Uterus (tissue), 3 donors: ENCODE measurements at regions not wholly inside any gene's neighbourhood (a gene's known extent, or its start where the extent isn't known, plus 50 kb on each side); places are given as distances from the start of the nearest gene placed in this dataset.

ENCODE experiments used
- DNase-seq, 2 donors: peaks; one replicate each; pipeline ENCODE4 v3.0.0-alpha.2; 2019 to 2020
- H3K27ac ChIP-seq, 2 donors: fragments of 200-600 bp; sonication (generic); 1 replicate in 1 of 2; 2 replicates in 1 of 2; pipeline ENCODE4 v1.5.1; 2016 to 2018
- H3K27me3 ChIP-seq, 2 donors: fragments of 200-600 bp; sonication (generic); one replicate each; pipeline ENCODE4 v1.5.1; 2018 to 2019; ENCODE audit warnings: control low read depth in 1 of 2
- H3K36me3 ChIP-seq, 2 donors: fragments of 200-600 bp; sonication (generic); one replicate each; pipeline ENCODE4 v1.5.1; 2019; ENCODE audit warnings: control low read depth in 1 of 2
- H3K4me1 ChIP-seq, 2 donors: fragments of 200-600 bp; sonication (generic); one replicate each; pipeline ENCODE4 v1.5.1; 2018 to 2019; ENCODE audit warnings: control low read depth in 1 of 2
- H3K4me3 ChIP-seq, 2 donors: fragments of 200-600 bp; sonication (generic); 1 replicate in 1 of 2; 2 replicates in 1 of 2; pipeline ENCODE4 v1.5.1; 2018 to 2019; ENCODE audit warnings: mild to moderate bottlenecking in 1 of 2
- H3K9me3 ChIP-seq, 2 donors: fragments of 200-600 bp; sonication (generic); one replicate each; pipeline ENCODE4 v1.5.1; 2019; ENCODE audit warnings: control low read depth in 1 of 2
- POLR2A ChIP-seq, 2 donors: fragments of 450-650 bp; IDR thresholded peaks; one replicate each; pipeline ENCODE4 v1.6.1; 2016; ENCODE audit warnings: antibody characterized with exemption in 2 of 2, mild to moderate bottlenecking in 1 of 2, moderate library complexity in 1 of 2
- intact Hi-C: fragments of 100-400 bp; cut with DNase I; formaldehyde crosslinking; loops from one replicate; pipeline ENCODE4 v1.15.1; 2023; ENCODE audit warnings: low total_unique reads
- TF ChIP-seq, protein P1 (sequence below), 4 experiments: fragments of 200-600 bp in 2 of 4; fragments of 450-650 bp in 2 of 4; sonication (generic) in 2 of 4; IDR thresholded peaks; one replicate each; pipeline ENCODE4 v1.5.1; 2016 to 2019; ENCODE audit warnings: antibody characterized with exemption in 4 of 4, mild to moderate bottlenecking in 2 of 4, moderate library complexity in 1 of 4
- donor health status: DM: yes; HTN: yes; CAD: no.

DNA sequence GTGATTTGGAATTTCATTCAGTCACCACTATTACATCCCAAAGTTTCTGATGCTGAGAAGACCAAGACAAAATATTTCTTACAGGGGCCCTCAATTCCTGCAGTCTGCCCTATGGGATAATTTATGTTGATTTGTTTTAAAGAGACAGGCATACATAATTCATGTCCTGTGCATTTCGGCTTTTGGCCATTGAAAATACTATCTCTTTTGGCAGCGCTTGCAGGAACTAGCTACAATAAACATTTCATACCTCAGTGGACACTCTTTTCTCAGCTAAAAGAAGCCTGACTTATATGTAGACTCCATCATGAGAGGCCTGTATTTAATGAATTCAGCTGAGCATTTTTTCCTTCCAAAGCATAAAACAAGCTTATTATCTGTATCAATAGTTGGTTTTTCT, 451.9 kb upstream of the C9orf72 start:
- Histone ChIP-seq H3K4me1 (no peaks in the 10 kb centered on the region), H3K27ac (no peak overlapping the region), H3K27me3 (no peaks in the 10 kb centered on the region), H3K36me3 (no peaks in the 10 kb centered on the region), H3K4me3 (no peak overlapping the region), H3K9me3 (no peaks in the 10 kb centered on the region)
- TF ChIP-seq, protein P1, sequence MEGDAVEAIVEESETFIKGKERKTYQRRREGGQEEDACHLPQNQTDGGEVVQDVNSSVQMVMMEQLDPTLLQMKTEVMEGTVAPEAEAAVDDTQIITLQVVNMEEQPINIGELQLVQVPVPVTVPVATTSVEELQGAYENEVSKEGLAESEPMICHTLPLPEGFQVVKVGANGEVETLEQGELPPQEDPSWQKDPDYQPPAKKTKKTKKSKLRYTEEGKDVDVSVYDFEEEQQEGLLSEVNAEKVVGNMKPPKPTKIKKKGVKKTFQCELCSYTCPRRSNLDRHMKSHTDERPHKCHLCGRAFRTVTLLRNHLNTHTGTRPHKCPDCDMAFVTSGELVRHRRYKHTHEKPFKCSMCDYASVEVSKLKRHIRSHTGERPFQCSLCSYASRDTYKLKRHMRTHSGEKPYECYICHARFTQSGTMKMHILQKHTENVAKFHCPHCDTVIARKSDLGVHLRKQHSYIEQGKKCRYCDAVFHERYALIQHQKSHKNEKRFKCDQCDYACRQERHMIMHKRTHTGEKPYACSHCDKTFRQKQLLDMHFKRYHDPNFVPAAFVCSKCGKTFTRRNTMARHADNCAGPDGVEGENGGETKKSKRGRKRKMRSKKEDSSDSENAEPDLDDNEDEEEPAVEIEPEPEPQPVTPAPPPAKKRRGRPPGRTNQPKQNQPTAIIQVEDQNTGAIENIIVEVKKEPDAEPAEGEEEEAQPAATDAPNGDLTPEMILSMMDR (IDR thresholded peaks at IDR 0.05), result no peak
- no peak for TF ChIP-seq POLR2A (IDR thresholded peaks at IDR 0.05)
- DNase-seq, result no peak
- intact Hi-C loops, result no loop called here

DNA sequence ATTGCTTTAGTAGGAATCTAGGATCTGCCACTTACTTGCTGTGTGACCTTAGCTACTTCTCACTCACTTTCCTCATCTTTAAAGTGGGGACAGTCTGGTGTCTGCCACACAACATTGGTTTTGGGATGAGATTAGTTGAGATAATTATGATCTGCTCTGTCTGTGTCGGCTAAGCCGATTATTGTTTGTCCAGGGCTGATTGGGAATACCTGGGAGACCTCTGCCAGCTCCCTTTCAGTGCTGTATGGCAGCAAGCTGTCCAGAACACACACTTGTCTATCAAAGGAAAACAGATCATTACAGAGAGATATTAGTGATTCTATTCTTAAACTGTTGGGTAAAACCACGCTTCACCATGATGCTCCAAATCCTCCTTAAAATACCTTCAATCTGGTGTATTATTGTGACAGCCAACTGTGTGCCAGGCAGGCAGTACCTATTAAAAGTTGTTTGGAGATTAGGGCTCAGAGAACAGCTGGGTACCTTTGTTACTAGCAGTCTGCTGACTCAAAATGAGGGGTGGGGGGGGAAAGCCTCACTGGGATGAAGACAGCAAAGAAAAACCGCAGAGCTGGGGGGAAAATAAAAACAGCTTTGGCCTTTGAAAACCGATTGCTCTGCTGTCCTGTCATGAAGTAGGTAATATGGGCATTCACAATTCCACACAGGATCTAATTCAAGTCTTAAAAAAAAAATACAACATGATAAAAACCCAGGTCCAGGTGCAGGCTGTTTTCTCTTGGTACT, 458.4 kb upstream of the C9orf72 start:
- Histone ChIP-seq H3K27ac (no peak overlapping the region), H3K36me3 (no peaks in the 10 kb centered on the region), H3K27me3 (no peaks in the 10 kb centered on the region), H3K4me1 (no peaks in the 10 kb centered on the region), H3K9me3 (no peaks in the 10 kb centered on the region), H3K4me3 (no peak overlapping the region)
- TF ChIP-seq POLR2A (IDR thresholded peaks at IDR 0.05), result no peak
- TF ChIP-seq, protein P1 (IDR thresholded peaks at IDR 0.05), result no peak
- DNase-seq, result no peak
- intact Hi-C loops, result no loop called here

DNA sequence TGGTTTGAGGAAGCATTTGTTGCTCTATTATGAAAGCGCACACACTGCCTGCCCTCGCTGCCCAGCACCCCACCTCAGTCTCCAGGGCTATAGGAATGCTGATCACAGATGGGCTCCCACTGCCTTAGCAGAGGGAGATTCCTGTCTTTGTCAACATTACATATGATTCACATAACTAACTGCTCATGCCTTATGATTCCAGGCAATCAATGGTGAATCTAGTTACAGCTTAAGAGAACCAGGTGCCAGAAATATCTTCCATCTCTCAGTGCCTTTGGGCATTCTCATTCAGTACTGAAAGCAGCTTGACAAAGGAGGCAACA, 458.9 kb upstream of the C9orf72 start:
- TF ChIP-seq, protein P1 (IDR thresholded peaks at IDR 0.05), result no peak
- TF ChIP-seq POLR2A (IDR thresholded peaks at IDR 0.05), result no peak
- Histone ChIP-seq H3K27me3 (no peaks in the 10 kb centered on the region), H3K27ac (no peak overlapping the region), H3K9me3 (no peaks in the 10 kb centered on the region), H3K4me1 (no peaks in the 10 kb centered on the region), H3K36me3 (no peaks in the 10 kb centered on the region), H3K4me3 (no peak overlapping the region)
- DNase-seq, result no peak
- intact Hi-C loops, result no loop called here

DNA sequence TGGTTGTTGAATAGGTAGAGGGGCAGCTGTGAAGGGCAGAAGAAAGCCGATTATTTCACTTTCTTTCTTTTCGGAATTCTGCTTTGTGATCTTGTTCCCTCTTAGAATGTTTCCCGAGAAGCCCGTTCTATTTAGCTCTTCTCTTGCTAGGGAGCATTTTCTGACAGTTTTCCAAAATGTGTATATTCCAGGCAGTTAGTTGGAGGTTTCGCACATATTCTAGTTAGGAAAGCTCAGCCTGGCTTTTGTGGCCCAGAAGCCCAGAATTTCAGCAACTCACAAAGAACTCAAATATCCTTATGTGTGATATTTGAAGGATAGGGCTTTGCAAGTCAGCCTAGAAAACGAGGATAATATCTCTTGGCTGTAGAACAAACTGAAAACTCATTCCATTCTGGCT, 461.0 kb upstream of the C9orf72 start:
- Histone ChIP-seq H3K4me1 (no peaks in the 10 kb centered on the region), H3K27ac (no peak overlapping the region), H3K27me3 (no peaks in the 10 kb centered on the region), H3K4me3 (no peak overlapping the region), H3K9me3 (no peaks in the 10 kb centered on the region), H3K36me3 (no peaks in the 10 kb centered on the region)
- intact Hi-C loops, result no loop called here
- TF ChIP-seq, protein P1 (IDR thresholded peaks at IDR 0.05), result no peak
- TF ChIP-seq POLR2A (IDR thresholded peaks at IDR 0.05), result no peak
- no peak for DNase-seq

DNA sequence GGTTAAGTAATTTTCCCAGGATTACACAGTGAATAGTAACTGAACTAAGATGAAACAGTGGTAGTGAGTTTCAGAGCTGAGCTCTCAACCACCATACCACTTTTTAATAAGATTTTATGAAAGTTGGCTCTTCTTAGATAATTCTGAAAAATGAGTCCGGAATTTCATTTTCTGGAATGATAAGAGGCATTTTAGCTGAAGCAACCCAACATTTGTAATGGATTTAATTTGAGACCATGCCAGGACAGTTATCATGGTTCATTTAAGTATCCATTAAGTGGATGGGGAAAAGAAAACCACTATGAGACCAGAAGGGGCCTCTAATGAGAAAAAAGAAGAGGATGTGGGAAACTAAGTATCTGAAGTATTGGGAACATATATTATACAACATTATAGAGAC, 464.7 kb upstream of the C9orf72 start:
- no peak for DNase-seq
- no peaks in the 10 kb centered on the region for H3K27me3 ChIP-seq
- H3K27ac ChIP-seq, result no peak overlapping the region
- H3K4me1 ChIP-seq, result no peaks in the 10 kb centered on the region
- no peak overlapping the region for H3K4me3 ChIP-seq
- intact Hi-C loops, result no loop called here
- H3K36me3 ChIP-seq, result no peaks in the 10 kb centered on the region
- TF ChIP-seq, protein P1 (IDR thresholded peaks at IDR 0.05), result no peak
- no peak for TF ChIP-seq POLR2A (IDR thresholded peaks at IDR 0.05)
- H3K9me3 ChIP-seq, result no peaks in the 10 kb centered on the region
